OCI-LY3 (cell line): ENCODE measurements at regions not wholly inside any gene's neighbourhood (a gene's known extent, or its start where the extent isn't known, plus 50 kb on each side); places are given as distances from the start of the nearest gene placed in this dataset.

ENCODE experiments used
- H2AFZ ChIP-seq: fragments of 200-600, 300-600 bp; shearing (Covaris generic); 2 replicates; pipeline ENCODE4 v1.6.0; 2014; ENCODE audit warnings: antibody characterized with exemption, low read depth, low read length
- H3K27ac ChIP-seq: fragments of 200-600, 300-600 bp; sonication (generic); 2 replicates; pipeline ENCODE4 v1.5.1; 2014; ENCODE audit warnings: mild to moderate bottlenecking, low read length, moderate library complexity, mixed read lengths
- H3K27me3 ChIP-seq: fragments of 200-600, 300-600 bp; sonication (generic); 2 replicates; pipeline ENCODE4 v1.6.1; 2014; ENCODE audit warnings: low read depth, low read length, mixed read lengths
- H3K36me3 ChIP-seq: fragments of 200-600, 300-600 bp; sonication (generic); replicated peaks from 2 replicates; pipeline ENCODE3; 2014; ENCODE audit warnings: low read depth, low read length, mixed read lengths
- H3K4me1 ChIP-seq: fragments of 300-600, 200-600 bp; sonication (generic); 2 replicates; pipeline ENCODE4 v1.6.1; 2014; ENCODE audit warnings: low read length, mixed read lengths
- H3K4me2 ChIP-seq: fragments of 200-600, 300-600 bp; sonication (generic); 2 replicates; pipeline ENCODE4 v1.6.1; 2014; ENCODE audit warnings: low read length, mixed read lengths
- H3K4me3 ChIP-seq: fragments of 300-600, 200-600 bp; sonication (generic); 2 replicates; pipeline ENCODE4 v1.5.1; 2014; ENCODE audit warnings: antibody characterized with exemption, mild to moderate bottlenecking, low read length, moderate library complexity
- H3K79me2 ChIP-seq: fragments of 300-600, 200-600 bp; shearing (Covaris generic); 2 replicates; pipeline ENCODE4 v1.6.1; 2014; ENCODE audit warnings: mild to moderate bottlenecking, low read length, mixed read lengths
- H3K9ac ChIP-seq: fragments of 300-600, 200-600 bp; shearing (Covaris generic); 2 replicates; pipeline ENCODE4 v1.6.0; 2014; ENCODE audit warnings: mild to moderate bottlenecking, low read length, moderate library complexity
- H3K9me3 ChIP-seq: fragments of 200-600, 300-600 bp; shearing (Covaris generic); 2 replicates; pipeline ENCODE4 v1.6.1; 2014; ENCODE audit warnings: low read length, mixed read lengths; ENCODE audit not compliant: insufficient read depth
- H4K20me1 ChIP-seq: fragments of 200-600, 300-600 bp; sonication (generic); 2 replicates; pipeline ENCODE4 v1.6.1; 2016; ENCODE audit warnings: low read length, mixed read lengths; ENCODE audit not compliant: insufficient read depth
- CTCF ChIP-seq: fragments of 200-600, 300-600 bp; sonication (generic); IDR thresholded peaks from 2 replicates; pipeline ENCODE4 v1.5.1; 2014; ENCODE audit warnings: antibody characterized with exemption, low read length, low read depth
- EZH2phosphoT487 ChIP-seq: fragments of 200-600 bp; shearing (Covaris generic); IDR thresholded peaks from 2 replicates; pipeline ENCODE4 v1.6.1; 2018; ENCODE audit warnings: antibody characterized with exemption, mixed run types, low read depth

GRCh38 chr6:133773776-133774175 is 115.1 kb upstream of the TCF21 start:
- Histone ChIP-seq H3K9me3 (no peaks in the 10 kb centered on the region), H3K36me3 (no peaks in the 10 kb centered on the region), H3K4me1 (no peaks in the 10 kb centered on the region), H3K9ac (no peak overlapping the region), H3K27me3 (no peaks in the 10 kb centered on the region), H3K79me2 (no peaks in the 10 kb centered on the region), H3K4me3 (no peak overlapping the region), H3K27ac (no peak overlapping the region), H4K20me1 (no peaks in the 10 kb centered on the region), H2AFZ (no peak overlapping the region), H3K4me2 (no peak overlapping the region)
- TF ChIP-seq CTCF = no peak

GRCh38 chr6:133774356-133774755 is 114.6 kb upstream of the TCF21 start:
- Histone ChIP-seq H3K27me3 (no peaks in the 10 kb centered on the region), H3K79me2 (no peaks in the 10 kb centered on the region), H3K4me2 (no peak overlapping the region), H4K20me1 (no peaks in the 10 kb centered on the region), H3K4me1 (no peaks in the 10 kb centered on the region), H3K9ac (no peak overlapping the region), H3K36me3 (no peaks in the 10 kb centered on the region), H3K9me3 (no peaks in the 10 kb centered on the region), H3K4me3 (no peak overlapping the region), H3K27ac (no peak overlapping the region), H2AFZ (no peak overlapping the region)
- no peak for TF ChIP-seq EZH2phosphoT487
- TF ChIP-seq CTCF = no peak

- no peaks in the 10 kb centered on the region for H3K27me3 ChIP-seq
- no peak overlapping the region for H3K4me2 ChIP-seq
- peaks cover 7% of the 10 kb centered on the region for H3K4me1 ChIP-seq
- H3K79me2 ChIP-seq = no peaks in the 10 kb centered on the region
- no peak for TF ChIP-seq CTCF
- TF ChIP-seq EZH2phosphoT487 = no peak
- H3K9me3 ChIP-seq = no peaks in the 10 kb centered on the region
- no peak overlapping the region for H3K4me3 ChIP-seq
- no peak overlapping the region for H3K27ac ChIP-seq
- no peak overlapping the region for H3K9ac ChIP-seq
- H3K36me3 ChIP-seq = no peaks in the 10 kb centered on the region
- H4K20me1 ChIP-seq = no peaks in the 10 kb centered on the region
- no peak overlapping the region for H2AFZ ChIP-seq
Observed at GRCh38 chr6:133778414-133779130, 110.3 kb upstream of the TCF21 start.

DNA sequence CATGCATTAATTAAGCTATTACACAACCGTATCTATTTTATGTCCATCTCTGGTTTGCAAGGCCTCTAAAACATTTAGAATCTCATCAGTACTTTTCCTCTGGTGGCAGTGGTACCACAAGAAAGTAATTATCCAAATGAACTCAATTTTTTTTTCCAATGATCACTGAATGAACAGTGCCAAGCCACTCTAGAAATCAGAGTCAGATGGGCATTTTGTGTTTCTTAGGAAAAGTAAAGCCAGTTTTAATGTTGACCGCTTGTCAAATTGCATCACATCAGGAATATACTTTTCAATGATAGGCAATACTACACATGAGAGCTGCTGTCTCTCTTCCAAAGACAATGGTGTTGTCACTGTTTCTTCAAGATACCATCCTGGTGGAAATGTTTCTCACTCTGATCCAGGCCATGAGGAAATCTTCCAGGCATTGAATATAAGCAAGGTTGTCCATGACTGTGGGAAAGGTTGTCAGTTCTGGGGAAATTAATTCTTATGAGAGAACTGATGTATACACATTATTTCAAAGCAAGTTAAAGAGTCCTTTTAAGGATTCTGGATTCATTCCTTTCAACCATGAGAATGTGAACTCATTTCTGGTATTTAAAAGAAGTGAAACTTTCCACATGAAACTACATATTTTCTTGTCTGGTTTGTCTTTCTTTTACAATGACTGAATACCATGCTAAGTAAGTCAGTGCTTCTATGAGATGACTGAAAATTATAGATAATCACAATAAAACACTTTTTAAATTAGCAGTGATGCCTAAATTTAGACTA is 108.8 kb upstream of the TCF21 start:
- TF ChIP-seq EZH2phosphoT487 (no peak), CTCF (no peak)
- Histone ChIP-seq H3K9me3 (no peaks in the 10 kb centered on the region), H3K9ac (no peak overlapping the region), H2AFZ (no peak overlapping the region), H3K4me2 (no peak overlapping the region), H3K4me1 (peaks cover 7% of the 10 kb centered on the region), H3K27ac (no peak overlapping the region), H3K36me3 (no peaks in the 10 kb centered on the region), H4K20me1 (no peaks in the 10 kb centered on the region), H3K27me3 (no peaks in the 10 kb centered on the region), H3K79me2 (no peaks in the 10 kb centered on the region), H3K4me3 (no peak overlapping the region)
